Astrocyte (in vitro differentiated cells and primary cell): ENCODE measurements at regions not wholly inside any gene's neighbourhood (a gene's known extent, or its start where the extent isn't known, plus 50 kb on each side); places are given as distances from the start of the nearest gene placed in this dataset.

Experiments
- DNase-seq: peaks from one replicate; pipeline ENCODE4 v3.0.0-alpha.2; 2010; ENCODE audit warnings: low read depth
- FAIRE-seq: peaks from 2 replicates; lab custom pipeline; 2011; peaks lifted over from hg19 to GRCh38; lab: Jason Lieb, UNC
- H2AFZ ChIP-seq: 2 replicates; pipeline ENCODE4 v1.6.0; 2012; ENCODE audit warnings: low read depth, low read length, inconsistent platforms
- H3K27ac ChIP-seq: 2 replicates; pipeline ENCODE4 v1.5.1; 2011; ENCODE audit warnings: low read depth, low read length, inconsistent platforms
- H3K27me3 ChIP-seq: 2 replicates; pipeline ENCODE4 v1.6.0; 2011; ENCODE audit warnings: low read length, inconsistent platforms; ENCODE audit not compliant: insufficient read depth
- H3K36me3 ChIP-seq: 2 replicates; pipeline ENCODE4 v1.5.1; 2011; ENCODE audit warnings: low read length, inconsistent platforms; ENCODE audit not compliant: insufficient read depth
- H3K4me1 ChIP-seq: 2 replicates; pipeline ENCODE4 v1.5.1; 2011; ENCODE audit warnings: low read length, inconsistent platforms; ENCODE audit not compliant: insufficient read depth
- H3K4me2 ChIP-seq: 2 replicates; pipeline ENCODE4 v1.6.0; 2012; ENCODE audit warnings: low read length, inconsistent platforms
- H3K4me3 ChIP-seq: 2 replicates; pipeline ENCODE4 v1.5.1; 2011; ENCODE audit warnings: low read depth, mild to moderate bottlenecking, low read length, inconsistent platforms; ENCODE audit not compliant: insufficient read depth
- H3K79me2 ChIP-seq: 2 replicates; pipeline ENCODE4 v1.6.0; 2012; ENCODE audit warnings: mild to moderate bottlenecking, low read length, inconsistent platforms; ENCODE audit not compliant: insufficient read depth
- H3K9ac ChIP-seq: 2 replicates; pipeline ENCODE4 v1.6.0; 2012; ENCODE audit warnings: mild to moderate bottlenecking, low read length, inconsistent platforms
- H3K9me3 ChIP-seq: 2 replicates; pipeline ENCODE4 v1.5.1; 2012; ENCODE audit warnings: low read depth, mild to moderate bottlenecking, low read length, inconsistent platforms; ENCODE audit not compliant: insufficient read depth
- H4K20me1 ChIP-seq: 2 replicates; pipeline ENCODE4 v1.6.0; 2012; ENCODE audit warnings: low read length, inconsistent platforms; ENCODE audit not compliant: insufficient read depth
- H3K27ac Mint-ChIP-seq: one replicate; pipeline ENCODE4 v1.8.0; 2021; ENCODE audit warnings: mild to moderate bottlenecking, mixed read lengths; ENCODE audit not compliant: unreplicated experiment
- H3K27me3 Mint-ChIP-seq: one replicate; pipeline ENCODE4 v1.8.0; 2021; ENCODE audit warnings: low read depth, mixed read lengths; ENCODE audit not compliant: unreplicated experiment
- H3K36me3 Mint-ChIP-seq: one replicate; pipeline ENCODE4 v1.8.0; 2021; ENCODE audit warnings: low read depth, mixed read lengths; ENCODE audit not compliant: unreplicated experiment
- H3K4me1 Mint-ChIP-seq: one replicate; pipeline ENCODE4 v1.8.0; 2021; ENCODE audit warnings: low read depth, mixed read lengths; ENCODE audit not compliant: unreplicated experiment
- H3K4me3 Mint-ChIP-seq: one replicate; pipeline ENCODE4 v1.8.0; 2021; ENCODE audit warnings: mild to moderate bottlenecking, moderate library complexity, mixed read lengths; ENCODE audit not compliant: unreplicated experiment
- H3K9me3 Mint-ChIP-seq: one replicate; pipeline ENCODE4 v1.8.0; 2021; ENCODE audit warnings: mild to moderate bottlenecking, mixed read lengths; ENCODE audit not compliant: unreplicated experiment
- EZH2 ChIP-seq: IDR thresholded peaks from 2 replicates; pipeline ENCODE4 v1.6.1; 2012; ENCODE audit warnings: mild to moderate bottlenecking, low read length, inconsistent platforms; ENCODE audit not compliant: insufficient read depth
- TF ChIP-seq, protein P1 (sequence below): IDR thresholded peaks from 2 replicates; pipeline ENCODE4 v1.5.1; 2011; ENCODE audit warnings: low read depth, mild to moderate bottlenecking, inconsistent platforms, low read length, moderate library complexity; ENCODE audit not compliant: insufficient read depth

DNA sequence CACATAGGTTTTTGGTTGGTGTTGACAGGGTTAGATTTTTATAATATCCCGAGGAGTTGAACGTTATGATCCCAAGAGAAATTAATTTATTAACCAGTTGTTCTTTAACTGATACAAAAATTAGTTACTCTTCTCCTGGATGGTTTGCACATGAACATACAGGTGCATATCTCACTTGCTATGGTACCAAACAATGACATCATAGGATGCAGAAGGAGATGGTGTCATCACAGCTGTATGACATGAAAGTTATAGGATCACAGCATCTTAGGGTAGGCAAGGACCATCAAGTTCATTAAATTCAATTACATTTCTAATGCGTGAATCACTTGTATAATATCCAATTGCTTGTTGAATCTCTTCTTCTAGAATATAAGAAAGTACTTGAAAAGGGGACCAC is 175.8 kb downstream of the PAH start:
- no peaks in the 10 kb centered on the region for H3K36me3 ChIP-seq
- TF ChIP-seq, protein P1, sequence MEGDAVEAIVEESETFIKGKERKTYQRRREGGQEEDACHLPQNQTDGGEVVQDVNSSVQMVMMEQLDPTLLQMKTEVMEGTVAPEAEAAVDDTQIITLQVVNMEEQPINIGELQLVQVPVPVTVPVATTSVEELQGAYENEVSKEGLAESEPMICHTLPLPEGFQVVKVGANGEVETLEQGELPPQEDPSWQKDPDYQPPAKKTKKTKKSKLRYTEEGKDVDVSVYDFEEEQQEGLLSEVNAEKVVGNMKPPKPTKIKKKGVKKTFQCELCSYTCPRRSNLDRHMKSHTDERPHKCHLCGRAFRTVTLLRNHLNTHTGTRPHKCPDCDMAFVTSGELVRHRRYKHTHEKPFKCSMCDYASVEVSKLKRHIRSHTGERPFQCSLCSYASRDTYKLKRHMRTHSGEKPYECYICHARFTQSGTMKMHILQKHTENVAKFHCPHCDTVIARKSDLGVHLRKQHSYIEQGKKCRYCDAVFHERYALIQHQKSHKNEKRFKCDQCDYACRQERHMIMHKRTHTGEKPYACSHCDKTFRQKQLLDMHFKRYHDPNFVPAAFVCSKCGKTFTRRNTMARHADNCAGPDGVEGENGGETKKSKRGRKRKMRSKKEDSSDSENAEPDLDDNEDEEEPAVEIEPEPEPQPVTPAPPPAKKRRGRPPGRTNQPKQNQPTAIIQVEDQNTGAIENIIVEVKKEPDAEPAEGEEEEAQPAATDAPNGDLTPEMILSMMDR: no peak
- no peak for TF ChIP-seq EZH2
- no peaks in the 10 kb centered on the region for H3K79me2 ChIP-seq
- H4K20me1 ChIP-seq: no peaks in the 10 kb centered on the region
- no peaks in the 10 kb centered on the region for H3K27me3 ChIP-seq
- no peak overlapping the region for H3K27ac ChIP-seq
- H3K9me3 ChIP-seq: no peaks in the 10 kb centered on the region
- H3K4me2 ChIP-seq: no peak overlapping the region
- Mint-ChIP-seq H3K4me1 (peaks cover 9% of the 10 kb centered on the region), H3K9me3 (peaks cover 4% of the 10 kb centered on the region), H3K36me3 (no peaks in the 10 kb centered on the region), H3K27ac (no peak overlapping the region), H3K4me3 (no peak overlapping the region), H3K27me3 (no peaks in the 10 kb centered on the region)
- H3K4me1 ChIP-seq: no peaks in the 10 kb centered on the region
- FAIRE-seq (no peak), DNase-seq (no peak)
- H2AFZ ChIP-seq: no peak overlapping the region
- no peak overlapping the region for H3K4me3 ChIP-seq
- no peak overlapping the region for H3K9ac ChIP-seq

DNA sequence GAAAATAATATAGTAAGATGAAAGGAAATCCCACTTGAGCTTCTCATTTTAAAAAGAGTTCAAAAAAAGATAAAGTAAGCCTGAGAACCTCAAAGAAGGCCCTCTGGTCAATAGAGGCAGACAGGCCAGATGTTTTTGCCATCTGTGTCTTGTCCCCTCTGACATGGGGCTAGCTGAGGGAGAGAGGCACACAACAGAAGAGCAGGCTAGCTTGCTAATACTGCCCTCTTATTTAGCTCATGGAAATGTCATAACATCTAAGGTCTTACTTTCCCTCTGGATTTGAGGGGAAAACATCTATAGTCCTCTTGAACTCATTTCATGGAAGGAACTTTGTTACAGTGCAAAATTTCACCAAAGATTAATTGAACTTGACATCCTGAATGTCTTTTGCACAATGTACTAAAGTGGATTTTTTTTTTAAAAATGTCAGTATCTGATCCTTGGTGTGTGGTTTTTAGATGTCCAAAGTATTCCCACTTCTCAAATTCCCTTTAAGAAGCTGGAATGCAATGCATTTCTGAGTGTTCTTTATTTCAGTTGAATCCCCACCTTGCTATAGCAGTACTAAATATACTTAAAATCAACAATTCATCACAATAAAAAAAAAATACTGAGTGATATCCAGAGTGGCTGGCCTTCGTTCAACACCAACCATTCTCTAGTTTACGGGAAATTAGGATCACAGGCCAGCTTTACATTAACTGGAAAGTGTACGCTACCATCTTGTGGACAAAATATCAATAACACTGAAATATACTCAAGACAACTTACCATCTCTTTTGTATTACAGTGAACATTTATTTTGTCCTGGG is 176.7 kb downstream of the PAH start:
- no peaks in the 10 kb centered on the region for H3K36me3 Mint-ChIP-seq
- no peaks in the 10 kb centered on the region for H3K4me1 ChIP-seq
- H2AFZ ChIP-seq: no peak overlapping the region
- no peaks in the 10 kb centered on the region for H3K9me3 ChIP-seq
- H3K79me2 ChIP-seq: no peaks in the 10 kb centered on the region
- H3K4me3 ChIP-seq: no peak overlapping the region
- TF ChIP-seq, protein P1: peak; percentile 23
- TF ChIP-seq EZH2: no peak
- peaks cover 9% of the 10 kb centered on the region for H3K4me1 Mint-ChIP-seq
- H3K36me3 ChIP-seq: no peaks in the 10 kb centered on the region
- H3K27ac Mint-ChIP-seq: no peak overlapping the region
- H3K4me2 ChIP-seq: no peak overlapping the region
- no peak overlapping the region for H3K4me3 Mint-ChIP-seq
- DNase-seq (peak; percentile 16), FAIRE-seq (no peak)
- no peak overlapping the region for H3K27ac ChIP-seq
- no peaks in the 10 kb centered on the region for H4K20me1 ChIP-seq
- H3K27me3 Mint-ChIP-seq: no peaks in the 10 kb centered on the region
- H3K9me3 Mint-ChIP-seq: peaks cover 4% of the 10 kb centered on the region
- H3K27me3 ChIP-seq: no peaks in the 10 kb centered on the region
- H3K9ac ChIP-seq: no peak overlapping the region

DNA sequence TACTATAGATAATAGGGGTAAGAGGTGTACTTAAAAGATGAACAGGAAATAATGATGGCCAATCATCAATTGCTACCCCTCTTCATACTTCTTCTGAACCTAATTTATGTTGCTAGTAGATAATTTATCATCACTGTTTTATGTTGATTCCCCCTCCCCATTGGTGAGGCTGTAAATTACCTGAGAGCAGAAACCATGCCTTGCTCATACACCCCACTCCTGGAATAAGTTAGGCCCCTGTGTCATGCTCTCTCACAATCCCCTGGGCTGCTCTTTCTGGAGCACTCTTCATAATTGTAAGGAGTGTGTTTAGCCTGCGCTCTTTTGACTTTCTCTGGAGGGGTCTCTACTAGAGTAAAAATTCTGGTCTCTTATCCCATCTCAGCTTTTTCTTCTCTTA is 180.7 kb downstream of the PAH start:
- Histone ChIP-seq H3K36me3 (no peaks in the 10 kb centered on the region), H4K20me1 (no peaks in the 10 kb centered on the region), H3K27me3 (no peaks in the 10 kb centered on the region), H3K27ac (no peak overlapping the region), H3K4me3 (no peak overlapping the region), H3K9ac (no peak overlapping the region), H2AFZ (no peak overlapping the region), H3K79me2 (no peaks in the 10 kb centered on the region), H3K4me1 (no peaks in the 10 kb centered on the region), H3K9me3 (no peaks in the 10 kb centered on the region), H3K4me2 (no peak overlapping the region)
- Mint-ChIP-seq H3K4me3 (no peak overlapping the region), H3K9me3 (peaks cover 4% of the 10 kb centered on the region), H3K27me3 (no peaks in the 10 kb centered on the region), H3K4me1 (peaks cover 9% of the 10 kb centered on the region), H3K27ac (no peak overlapping the region), H3K36me3 (no peaks in the 10 kb centered on the region)
- FAIRE-seq (no peak), DNase-seq (no peak)
- no peak for TF ChIP-seq EZH2
- TF ChIP-seq, protein P1: no peak
